Right lobe of liver (tissue), 6 donors: ENCODE measurements at regions not wholly inside any gene's neighbourhood (a gene's known extent, or its start where the extent isn't known, plus 50 kb on each side); places are given as distances from the start of the nearest gene placed in this dataset.

ENCODE experiments used
- ATAC-seq, 4 donors: fragments of 200-7000 bp; cut with Tn5 transposase; one replicate each; pipeline ENCODE4 v1.9.1; 2020; ENCODE audit warnings: mild to moderate bottlenecking in 4 of 4, moderate library complexity in 4 of 4
- DNase-seq, 3 donors: peaks; one replicate each; pipeline ENCODE4 v3.0.0-alpha.2; 2020
- H3K27ac ChIP-seq, 3 donors: fragments of 200-600 bp; one replicate each; pipeline ENCODE4 v1.8.0; 2022
- H3K27me3 ChIP-seq, 2 donors: fragments of 200-600 bp; one replicate each; pipeline ENCODE4 v1.8.0; 2022
- H3K36me3 ChIP-seq, 4 donors: fragments of 200-600 bp; sonication (generic) in 1 of 4; one replicate each; pipeline versions ENCODE4 v1.5.1 to v1.8.0; 2017 to 2022; ENCODE audit warnings: control low read depth in 1 of 4
- H3K4me1 ChIP-seq, 4 donors: fragments of 200-600 bp; sonication (generic) in 1 of 4; one replicate each; pipeline versions ENCODE4 v1.5.1 to v1.8.0; 2017 to 2022; ENCODE audit warnings: control low read depth in 1 of 4
- H3K4me3 ChIP-seq, 3 donors: fragments of 200-600 bp; one replicate each; pipeline ENCODE4 v1.8.0; 2022
- H3K9me3 ChIP-seq, 4 donors: fragments of 200-600 bp; sonication (generic) in 1 of 4; one replicate each; pipeline versions ENCODE4 v1.5.1 to v1.8.0; 2017 to 2022; ENCODE audit warnings: control low read depth in 1 of 4
- CTCF ChIP-seq, 4 donors: fragments of 200-600 bp in 3 of 4; fragments of 450-650 bp in 1 of 4; IDR thresholded peaks; one replicate each; pipeline versions ENCODE4 v1.5.1 to v1.8.0; 2016 to 2022; ENCODE audit warnings: antibody characterized with exemption in 4 of 4, mild to moderate bottlenecking in 2 of 4
- POLR2A ChIP-seq: fragments of 450-650 bp; IDR thresholded peaks from one replicate; pipeline ENCODE4 v1.6.1; 2017; ENCODE audit warnings: antibody characterized with exemption, mild to moderate bottlenecking
- WGBS: methylation state at CpG from one replicate; pipeline ENCODE4 v1.1.6; 2018; ENCODE audit warnings: low coverage, low lambda C conversion rate; ENCODE audit not compliant: insufficient coverage; ENCODE audit errors: missing lambda C conversion rate; 5-methylcytosine and 5-hydroxymethylcytosine counted together
- intact Hi-C, 2 donors: fragments of 100-400 bp; cut with DNase I; formaldehyde crosslinking; loops; one replicate each; pipeline versions ENCODE4 v1.11.2 to v1.14.1; 2022
- donor health status: DM: no; HTN: yes; CAD: no.
- donor health status: DM: no; HTN: no; CAD: no.
- donor health status: DM: no; HTN: no; CAD: no.
- donor health status: DM: no; HTN: yes; CAD: no.
- donor health status: DM: no; HTN: yes; CAD: no.

- intact Hi-C loops = no loop called here
- H3K9me3 ChIP-seq = no peaks in the 10 kb centered on the region
- H3K4me1 ChIP-seq = no peaks in the 10 kb centered on the region
- H3K27ac ChIP-seq = no peak overlapping the region
- no peaks in the 10 kb centered on the region for H3K36me3 ChIP-seq
- no peak for ATAC-seq
- 46% methylated on average over 6 of the region's 6 CpGs for WGBS
- TF ChIP-seq CTCF (IDR thresholded peaks at IDR 0.05) = no peak
- TF ChIP-seq POLR2A = no peak
- H3K4me3 ChIP-seq = no peak overlapping the region
- no peaks in the 10 kb centered on the region for H3K27me3 ChIP-seq
- no peak for DNase-seq
These were observed 77.3 kb upstream of the PTGFRN start for GRCh38 chr1:116832308-116832931.

GRCh38 chr1:116832932-116833578 is 76.7 kb upstream of the PTGFRN start:
- H3K4me3 ChIP-seq = no peak overlapping the region
- H3K27ac ChIP-seq = no peak overlapping the region
- no peak for ATAC-seq
- intact Hi-C loops = no loop called here
- H3K27me3 ChIP-seq = no peaks in the 10 kb centered on the region
- 44% methylated on average over 3 of the region's 3 CpGs for WGBS
- TF ChIP-seq POLR2A (no peak), CTCF (IDR thresholded peaks at IDR 0.05) (no peak)
- no peaks in the 10 kb centered on the region for H3K9me3 ChIP-seq
- H3K4me1 ChIP-seq = no peaks in the 10 kb centered on the region
- no peaks in the 10 kb centered on the region for H3K36me3 ChIP-seq
- DNase-seq = no peak

GRCh38 chr1:116833718-116834117 is 76.0 kb upstream of the PTGFRN start:
- Histone ChIP-seq H3K36me3 (no peaks in the 10 kb centered on the region), H3K27ac (no peak overlapping the region), H3K9me3 (no peaks in the 10 kb centered on the region), H3K4me3 (no peak overlapping the region), H3K4me1 (no peaks in the 10 kb centered on the region), H3K27me3 (no peaks in the 10 kb centered on the region)
- TF ChIP-seq CTCF (IDR thresholded peaks at IDR 0.05) (no peak), POLR2A (no peak)
- intact Hi-C loops = no loop called here
- WGBS = 60% methylated on average over 1 of the region's 1 CpG
- DNase-seq = no peak
- ATAC-seq = no peak

- Histone ChIP-seq H3K27me3 (no peaks in the 10 kb centered on the region), H3K4me3 (no peak overlapping the region), H3K27ac (no peak overlapping the region), H3K36me3 (no peaks in the 10 kb centered on the region), H3K9me3 (no peaks in the 10 kb centered on the region), H3K4me1 (no peaks in the 10 kb centered on the region)
- DNase-seq (no peak), ATAC-seq (no peak)
- intact Hi-C loops = no loop called here
- 46% methylated on average over 2 of the region's 2 CpGs for WGBS
- no peak for TF ChIP-seq CTCF (IDR thresholded peaks at IDR 0.05)
These were observed 75.1 kb upstream of the PTGFRN start for GRCh38 chr1:116834595-116834994.
